HFFc6 (cell line): ENCODE measurements at regions not wholly inside any gene's neighbourhood (a gene's known extent, or its start where the extent isn't known, plus 50 kb on each side); places are given as distances from the start of the nearest gene placed in this dataset.

Experiments
- DNase-seq: peaks from one replicate; pipeline ENCODE4 v3.0.0-alpha.2; 2018
- H3K27ac Mint-ChIP-seq: 2 replicates; pipeline ENCODE4 v1.8.0; 2020; ENCODE audit warnings: mild to moderate bottlenecking, mixed read lengths
- H3K27me3 Mint-ChIP-seq: 2 replicates; pipeline ENCODE4 v1.8.0; 2021; ENCODE audit warnings: mild to moderate bottlenecking, moderate library complexity, mixed read lengths; ENCODE audit not compliant: insufficient read depth
- H3K36me3 Mint-ChIP-seq: 2 replicates; pipeline ENCODE4 v1.8.0; 2021; ENCODE audit warnings: low read depth, mixed read lengths
- H3K4me1 Mint-ChIP-seq: 2 replicates; pipeline ENCODE4 v1.8.0; 2020; ENCODE audit warnings: low read depth, mixed read lengths
- H3K4me3 Mint-ChIP-seq: 2 replicates; pipeline ENCODE4 v1.8.0; 2020; ENCODE audit warnings: mild to moderate bottlenecking, moderate library complexity, mixed read lengths
- H3K9me3 Mint-ChIP-seq: 2 replicates; pipeline ENCODE4 v1.8.0; 2020; ENCODE audit warnings: mild to moderate bottlenecking, mixed read lengths
- CTCF ChIP-seq: fragments of 200-600 bp; sonication (generic); IDR thresholded peaks from 2 replicates; pipeline ENCODE4 v1.5.0; 2021; ENCODE audit warnings: antibody characterized with exemption, mild to moderate bottlenecking

DNA sequence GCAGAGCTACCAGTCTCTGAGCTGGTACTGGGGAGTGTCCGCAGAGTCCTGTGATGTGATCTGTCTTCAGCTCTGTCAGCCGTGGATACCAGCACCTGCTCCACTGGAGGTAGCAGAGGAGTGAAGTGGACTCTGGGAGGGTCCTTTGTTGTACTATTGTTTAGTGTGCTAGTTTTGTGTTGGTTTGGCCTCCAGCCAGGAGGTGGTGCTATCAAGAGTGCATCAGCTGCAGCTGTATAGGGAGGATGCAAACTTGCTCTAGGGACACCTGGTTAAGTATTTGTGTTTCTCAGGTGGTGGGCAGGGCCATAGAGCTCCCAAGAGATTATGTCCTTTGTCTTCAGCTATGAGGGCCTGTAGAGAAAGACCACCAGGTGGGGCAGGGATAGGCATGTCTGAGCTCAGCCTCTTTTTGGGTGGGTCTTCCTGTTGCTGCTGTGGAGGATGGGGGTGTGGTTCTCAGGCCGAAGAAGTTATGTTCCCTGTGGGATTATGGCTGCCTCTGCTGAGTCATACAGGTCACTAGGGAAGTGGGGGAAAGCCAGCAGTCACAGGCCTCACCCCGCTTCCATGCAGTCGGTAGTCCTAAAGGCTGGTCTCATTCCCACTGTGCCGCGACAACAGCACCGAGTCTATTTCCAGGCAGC lies 443.2 kb upstream of the TBL1XR1 start:
- TF ChIP-seq CTCF, result no peak
- Mint-ChIP-seq H3K4me1 (no peaks in the 10 kb centered on the region), H3K9me3 (no peaks in the 10 kb centered on the region), H3K4me3 (no peak overlapping the region), H3K27me3 (no peaks in the 10 kb centered on the region; the same call in none of the 2 replicates), H3K36me3 (no peaks in the 10 kb centered on the region), H3K27ac (no peak overlapping the region)
- DNase-seq, result no peak

DNA sequence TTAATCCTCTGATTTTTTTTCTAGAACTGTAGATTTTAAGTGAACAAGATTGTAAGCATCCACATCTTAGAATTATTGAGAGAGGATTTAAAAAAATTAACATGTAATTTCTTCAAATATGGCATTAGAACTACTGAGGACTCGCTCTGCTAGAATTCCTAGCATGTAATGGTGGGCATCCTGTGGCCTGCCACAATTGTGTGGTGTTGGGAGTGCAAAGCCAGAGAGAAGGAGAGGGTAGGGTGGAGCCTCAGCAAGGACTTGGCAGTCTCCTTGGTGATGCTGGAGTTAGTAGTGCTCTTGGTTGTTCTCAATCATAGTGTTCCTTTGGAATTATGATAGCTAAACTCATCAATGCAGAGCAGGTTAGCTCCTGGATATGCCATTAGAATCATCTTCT lies 443.9 kb upstream of the TBL1XR1 start:
- no peaks in the 10 kb centered on the region for H3K9me3 Mint-ChIP-seq
- H3K27me3 Mint-ChIP-seq, result no peaks in the 10 kb centered on the region; the same call in none of the 2 replicates
- H3K4me1 Mint-ChIP-seq, result no peaks in the 10 kb centered on the region
- no peaks in the 10 kb centered on the region for H3K36me3 Mint-ChIP-seq
- H3K27ac Mint-ChIP-seq, result no peak overlapping the region
- DNase-seq, result no peak
- H3K4me3 Mint-ChIP-seq, result no peak overlapping the region
- no peak for TF ChIP-seq CTCF

DNA sequence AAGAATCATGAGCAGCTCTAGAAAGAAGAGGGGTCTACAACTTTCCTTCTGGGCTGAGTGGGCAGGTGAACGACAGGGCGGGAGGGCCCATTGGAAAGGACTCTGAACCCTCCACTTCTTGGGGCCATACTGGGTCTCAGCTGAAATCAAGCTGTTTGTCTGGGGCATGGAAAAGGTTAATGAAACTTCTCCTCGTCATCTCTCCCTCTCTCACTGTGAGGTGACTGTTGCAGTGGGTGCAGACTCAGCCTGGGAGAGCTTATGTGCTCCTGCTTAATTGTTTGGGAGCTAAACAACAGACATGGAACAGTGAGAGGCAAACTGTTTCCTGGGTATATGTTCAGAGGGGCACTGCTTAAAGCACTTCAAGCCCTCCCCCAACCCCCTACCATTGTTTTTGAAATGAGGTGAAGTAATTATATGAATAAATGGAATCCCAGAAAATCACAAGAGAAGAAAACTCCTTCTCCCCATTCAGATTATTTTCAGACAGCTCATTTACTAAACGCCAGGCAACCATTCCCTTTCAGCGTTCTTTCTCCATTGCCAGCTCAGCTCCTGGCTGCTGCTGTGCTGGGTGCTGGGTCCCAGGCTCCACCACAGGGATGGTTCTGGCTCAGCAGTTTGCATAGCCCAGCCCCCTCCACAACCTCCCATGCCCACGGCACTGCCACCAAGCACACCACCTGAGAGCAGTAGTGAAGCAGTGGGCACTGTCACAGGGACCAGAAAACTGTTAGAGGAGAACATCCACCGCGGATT lies 444.9 kb upstream of the TBL1XR1 start:
- Mint-ChIP-seq H3K4me1 (peaks cover under 1% of the 10 kb centered on the region; the same call in 1 of the 2 replicates), H3K36me3 (no peaks in the 10 kb centered on the region)

DNA sequence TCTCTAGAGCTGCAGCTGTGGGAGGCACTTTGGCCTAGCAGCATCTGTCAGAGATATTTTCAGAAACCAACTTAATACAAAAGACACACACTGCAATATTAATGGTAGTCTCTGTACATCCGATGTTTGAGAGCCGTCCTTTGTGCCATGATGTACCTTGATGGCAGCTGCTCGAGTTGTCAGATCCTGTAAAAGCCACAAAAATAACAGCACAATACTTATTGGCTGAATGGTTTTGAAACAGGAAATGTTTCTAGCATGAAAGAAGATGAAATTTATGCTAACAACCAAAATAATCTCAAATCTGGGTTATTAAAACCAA lies 445.5 kb upstream of the TBL1XR1 start:
- no peak overlapping the region for H3K4me3 Mint-ChIP-seq
- no peak overlapping the region for H3K27ac Mint-ChIP-seq
- H3K9me3 Mint-ChIP-seq, result no peaks in the 10 kb centered on the region
- peaks cover 1% of the 10 kb centered on the region for H3K27me3 Mint-ChIP-seq
- no peak for TF ChIP-seq CTCF
- peaks cover 6% of the 10 kb centered on the region; the same call in 1 of the 2 replicates for H3K4me1 Mint-ChIP-seq
- DNase-seq, result no peak
- H3K36me3 Mint-ChIP-seq, result no peaks in the 10 kb centered on the region

More for the DNA sequence above, 444.9 kb upstream of the TBL1XR1 start:
- H3K9me3 Mint-ChIP-seq, result no peaks in the 10 kb centered on the region
- no peak for DNase-seq
- no peak overlapping the region for H3K27ac Mint-ChIP-seq
- no peak overlapping the region for H3K4me3 Mint-ChIP-seq
- H3K27me3 Mint-ChIP-seq, result no peaks in the 10 kb centered on the region; the same call in none of the 2 replicates
- TF ChIP-seq CTCF, result no peak

DNA sequence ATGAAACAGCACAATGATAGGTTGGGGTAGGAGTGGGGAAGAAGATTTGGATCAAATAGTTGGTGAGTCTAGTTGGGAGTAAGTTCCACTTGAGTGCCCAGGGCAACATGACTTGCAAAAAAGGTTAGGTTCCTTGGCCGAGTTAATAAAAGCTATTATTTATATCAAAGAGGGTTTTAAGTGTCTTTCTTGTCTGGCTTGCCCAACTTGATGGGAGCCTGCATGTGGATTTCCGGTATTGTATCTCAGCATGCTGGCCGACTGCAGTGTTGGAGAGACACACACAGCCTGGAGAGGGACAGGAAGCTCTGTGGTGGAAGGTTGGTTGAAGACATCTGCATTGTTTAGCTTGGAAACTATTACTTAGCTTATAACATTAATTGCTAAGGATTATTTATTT lies 449.5 kb upstream of the TBL1XR1 start:
- Mint-ChIP-seq H3K27me3 (peaks cover 1% of the 10 kb centered on the region; the same call in 1 of the 2 replicates), H3K27ac (no peak overlapping the region), H3K4me3 (no peak overlapping the region), H3K36me3 (no peaks in the 10 kb centered on the region), H3K4me1 (peaks cover 8% of the 10 kb centered on the region; the same call in 1 of the 2 replicates), H3K9me3 (no peaks in the 10 kb centered on the region)
- no peak for DNase-seq
- TF ChIP-seq CTCF, result no peak
